Naive thymus-derived CD8-positive, alpha-beta T cell (primary cell): ENCODE measurements at regions not wholly inside any gene's neighbourhood (a gene's known extent, or its start where the extent isn't known, plus 50 kb on each side); places are given as distances from the start of the nearest gene placed in this dataset.

Source experiments
- ATAC-seq, 2 donors: fragments of 150-1000 bp; cut with Tn5 transposase in 1 of 2; sonication (Bioruptor Pico), chemical (Tn5 transposase) in 1 of 2; 1 replicate in 1 of 2; 2 replicates in 1 of 2; pipeline ENCODE4 v1.10.0; 2021; ENCODE audit warnings: mild to moderate bottlenecking in 2 of 2, moderate library complexity in 2 of 2
- POLR2A ChIA-PET: fragments of 350-600 bp; sonication (Branson Sonifier 250); formaldehyde crosslinking; loops from one replicate; lab custom pipeline; 2021; ENCODE audit warnings: antibody characterized with exemption; lab: Charles Lee
- DNase-seq, 10 donors: peaks; one replicate each; pipeline versions ENCODE4 v3.0.0 to v3.0.0-alpha.2; 2020 to 2022
- H3K27ac Mint-ChIP-seq, 10 donors: one replicate each; pipeline ENCODE4 v1.8.0; 2020 to 2022; ENCODE audit warnings: mild to moderate bottlenecking in 10 of 10, mixed read lengths in 10 of 10, moderate library complexity in 4 of 10, inconsistent platforms in 1 of 10
- H3K27me3 Mint-ChIP-seq, 5 donors: one replicate each; pipeline ENCODE4 v1.8.0; 2021 to 2022; ENCODE audit warnings: mixed read lengths in 5 of 5
- H3K36me3 Mint-ChIP-seq, 3 donors: one replicate each; pipeline ENCODE4 v1.8.0; 2020 to 2022; ENCODE audit warnings: mixed read lengths in 3 of 3, mild to moderate bottlenecking in 2 of 3, inconsistent platforms in 1 of 3
- H3K4me1 Mint-ChIP-seq, 4 donors: one replicate each; pipeline ENCODE4 v1.8.0; 2021 to 2022; ENCODE audit warnings: mixed read lengths in 4 of 4
- H3K4me3 Mint-ChIP-seq, 10 donors: one replicate each; pipeline ENCODE4 v1.8.0; 2020 to 2022; ENCODE audit warnings: mild to moderate bottlenecking in 10 of 10, mixed read lengths in 10 of 10, moderate library complexity in 6 of 10, inconsistent platforms in 1 of 10
- H3K9me3 Mint-ChIP-seq, 9 donors: one replicate each; pipeline ENCODE4 v1.8.0; 2020 to 2022; ENCODE audit warnings: mixed read lengths in 9 of 9, mild to moderate bottlenecking in 3 of 9, inconsistent platforms in 1 of 9, moderate library complexity in 1 of 9

- H3K36me3 Mint-ChIP-seq: no peaks in the 10 kb centered on the region
- no peaks in the 10 kb centered on the region for H3K4me1 Mint-ChIP-seq
- H3K9me3 Mint-ChIP-seq: peaks cover 2 to 13% (median 8%) of the 10 kb centered on the region in 9 donors
- H3K27me3 Mint-ChIP-seq: no peaks in the 10 kb centered on the region
- no peak overlapping the region for H3K4me3 Mint-ChIP-seq
- POLR2A ChIA-PET: no interaction called here
- DNase-seq: no peak
- no peak for ATAC-seq
- no peak overlapping the region for H3K27ac Mint-ChIP-seq
Measured at GRCh38 chr2:76478266-76479035, 767.7 kb upstream of the GCFC2 start.

GRCh38 chr2:76472946-76473345 is 762.2 kb upstream of the GCFC2 start:
- H3K36me3 Mint-ChIP-seq: no peaks in the 10 kb centered on the region
- H3K27ac Mint-ChIP-seq: no peak overlapping the region
- POLR2A ChIA-PET: no interaction called here
- DNase-seq: no peak
- peaks cover 0 to 24% (median 4%) of the 10 kb centered on the region in 9 donors for H3K9me3 Mint-ChIP-seq
- H3K27me3 Mint-ChIP-seq: no peaks in the 10 kb centered on the region
- no peak overlapping the region for H3K4me3 Mint-ChIP-seq
- no peaks in the 10 kb centered on the region for H3K4me1 Mint-ChIP-seq
- ATAC-seq: no peak

- POLR2A ChIA-PET: no interaction called here
- no peak overlapping the region for H3K27ac Mint-ChIP-seq
- H3K9me3 Mint-ChIP-seq: peaks cover 0 to 26% (median 7%) of the 10 kb centered on the region in 9 donors
- no peaks in the 10 kb centered on the region for H3K36me3 Mint-ChIP-seq
- no peak overlapping the region for H3K4me3 Mint-ChIP-seq
- ATAC-seq: no peak
- no peak for DNase-seq
- no peaks in the 10 kb centered on the region for H3K27me3 Mint-ChIP-seq
- H3K4me1 Mint-ChIP-seq: no peaks in the 10 kb centered on the region
Measured at GRCh38 chr2:76469066-76469465, 758.4 kb upstream of the GCFC2 start.

DNA sequence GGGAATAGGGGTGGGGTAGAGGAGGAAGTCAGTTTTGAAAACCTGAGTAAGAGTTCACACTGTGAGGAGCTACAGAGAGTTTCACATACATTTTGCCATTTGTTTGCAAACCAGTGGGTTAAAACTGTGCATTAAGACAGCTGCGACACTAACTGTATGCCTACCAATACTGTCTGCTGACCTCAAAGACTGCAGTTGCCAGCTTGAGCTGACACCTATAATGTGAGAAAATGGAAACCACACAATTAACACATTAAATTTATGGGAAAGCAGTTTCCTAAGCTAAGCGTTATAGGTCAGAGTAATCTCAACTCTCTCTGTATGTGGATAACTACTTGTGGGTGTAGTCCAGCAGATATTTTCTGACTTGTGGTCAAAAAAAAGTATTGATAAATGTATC is 756.6 kb upstream of the GCFC2 start:
- H3K4me3 Mint-ChIP-seq: no peak overlapping the region
- POLR2A ChIA-PET: no interaction called here
- no peaks in the 10 kb centered on the region for H3K36me3 Mint-ChIP-seq
- peaks cover 0 to 12% (median 5%) of the 10 kb centered on the region in 9 donors for H3K9me3 Mint-ChIP-seq
- no peak for ATAC-seq
- H3K27me3 Mint-ChIP-seq: no peaks in the 10 kb centered on the region
- H3K27ac Mint-ChIP-seq: no peak overlapping the region
- H3K4me1 Mint-ChIP-seq: no peaks in the 10 kb centered on the region
- no peak for DNase-seq

DNA sequence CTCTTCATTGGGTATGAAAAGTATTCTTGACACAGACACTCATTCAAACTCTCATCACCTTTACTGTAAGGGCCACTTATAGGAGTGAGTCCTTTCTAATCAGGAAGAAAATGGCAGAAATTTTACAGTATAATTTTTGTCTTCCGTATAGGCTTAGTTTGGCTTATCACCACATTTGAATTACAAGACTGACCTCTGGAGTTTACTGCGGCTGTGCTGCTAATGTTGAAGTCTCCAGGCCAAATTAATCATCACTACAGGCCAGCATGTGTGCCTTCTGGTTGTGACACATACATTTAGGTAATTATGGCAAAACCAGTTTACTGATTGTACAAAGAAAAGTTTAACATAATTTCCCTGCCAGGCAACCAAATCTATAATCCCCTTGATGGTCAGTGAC is 753.6 kb upstream of the GCFC2 start:
- Mint-ChIP-seq H3K27ac (no peak overlapping the region), H3K9me3 (peaks cover 0 to 8% (median 3%) of the 10 kb centered on the region in 9 donors), H3K4me1 (no peaks in the 10 kb centered on the region), H3K36me3 (no peaks in the 10 kb centered on the region), H3K27me3 (no peaks in the 10 kb centered on the region), H3K4me3 (no peak overlapping the region)
- DNase-seq (no peak), ATAC-seq (no peak)
- POLR2A ChIA-PET: no interaction called here

DNA sequence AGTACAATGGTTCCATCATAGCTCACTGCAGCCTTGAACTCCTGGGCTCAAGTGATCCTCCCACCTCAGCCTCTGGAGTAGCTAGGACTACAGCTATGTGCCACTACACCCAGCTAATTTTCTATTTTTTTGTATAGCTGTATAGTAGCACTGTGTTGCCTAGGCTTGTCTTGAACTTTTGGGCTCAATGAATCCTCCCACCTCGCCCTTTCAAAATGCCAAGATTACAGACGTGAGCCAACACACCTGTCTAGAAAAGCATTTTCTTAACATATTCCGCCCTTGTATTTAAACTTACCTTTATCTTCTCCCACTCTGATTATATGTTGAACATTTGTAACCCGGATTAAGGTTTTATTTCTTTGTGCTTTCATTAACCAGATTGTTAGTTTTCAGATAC is 750.7 kb upstream of the GCFC2 start:
- POLR2A ChIA-PET: no interaction called here
- H3K4me1 Mint-ChIP-seq: no peaks in the 10 kb centered on the region
- no peak for ATAC-seq

DNA sequence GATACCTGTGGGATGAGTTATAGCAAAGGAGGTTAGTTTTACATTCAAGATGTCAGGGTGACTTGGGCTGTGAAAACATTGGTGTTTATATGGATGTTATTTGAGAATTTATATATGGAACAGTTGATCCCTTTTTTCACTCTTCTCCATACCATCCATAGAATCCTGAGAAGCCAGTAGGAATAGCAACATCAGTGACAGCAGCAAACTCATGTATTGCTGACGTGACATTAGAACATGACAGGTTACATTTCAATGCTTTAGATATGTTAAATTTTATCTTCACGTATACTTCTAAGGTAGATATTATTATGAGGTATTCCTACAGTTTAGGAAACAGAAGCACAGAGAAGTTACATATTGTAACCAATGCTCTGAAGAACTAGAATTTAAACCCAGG is 745.2 kb upstream of the GCFC2 start:
- Mint-ChIP-seq H3K4me1 (no peaks in the 10 kb centered on the region), H3K36me3 (no peaks in the 10 kb centered on the region), H3K4me3 (no peak overlapping the region), H3K27ac (no peak overlapping the region), H3K27me3 (no peaks in the 10 kb centered on the region), H3K9me3 (peaks cover 0 to 12% (median 0%) of the 10 kb centered on the region in 9 donors)
- DNase-seq: no peak
- no peak for ATAC-seq
- POLR2A ChIA-PET: no interaction called here

More for the DNA sequence above, 750.7 kb upstream of the GCFC2 start:
- Mint-ChIP-seq H3K9me3 (peaks cover 0 to 12% (median 4%) of the 10 kb centered on the region in 9 donors), H3K27me3 (no peaks in the 10 kb centered on the region), H3K27ac (no peak overlapping the region), H3K4me3 (no peak overlapping the region), H3K36me3 (no peaks in the 10 kb centered on the region)
- no peak for DNase-seq

- ATAC-seq (no peak), DNase-seq (no peak)
- no peaks in the 10 kb centered on the region for H3K4me1 Mint-ChIP-seq
- no peak overlapping the region for H3K4me3 Mint-ChIP-seq
- POLR2A ChIA-PET: no interaction called here
- no peak overlapping the region for H3K27ac Mint-ChIP-seq
- no peaks in the 10 kb centered on the region for H3K27me3 Mint-ChIP-seq
- peaks cover 0 to 15% (median 6%) of the 10 kb centered on the region in 9 donors for H3K9me3 Mint-ChIP-seq
- H3K36me3 Mint-ChIP-seq: no peaks in the 10 kb centered on the region
Measured at GRCh38 chr2:76450024-76450475, 739.3 kb upstream of the GCFC2 start.

GRCh38 chr2:76448956-76449355 is 738.2 kb upstream of the GCFC2 start:
- Mint-ChIP-seq H3K9me3 (peaks cover 2 to 21% (median 13%) of the 10 kb centered on the region in 9 donors), H3K36me3 (no peaks in the 10 kb centered on the region), H3K4me3 (no peak overlapping the region), H3K4me1 (no peaks in the 10 kb centered on the region), H3K27me3 (no peaks in the 10 kb centered on the region), H3K27ac (no peak overlapping the region)
- DNase-seq (no peak), ATAC-seq (no peak)
- POLR2A ChIA-PET: no interaction called here

GRCh38 chr2:76447294-76447693 is 736.6 kb upstream of the GCFC2 start:
- Mint-ChIP-seq H3K27ac (no peak overlapping the region), H3K4me1 (no peaks in the 10 kb centered on the region), H3K27me3 (no peaks in the 10 kb centered on the region), H3K36me3 (no peaks in the 10 kb centered on the region), H3K4me3 (no peak overlapping the region), H3K9me3 (peaks cover 2 to 21% (median 10%) of the 10 kb centered on the region in 9 donors)
- POLR2A ChIA-PET: no interaction called here
- no peak for DNase-seq
- no peak for ATAC-seq

GRCh38 chr2:76446872-76447271 is 736.2 kb upstream of the GCFC2 start:
- Mint-ChIP-seq H3K4me3 (no peak overlapping the region), H3K9me3 (peaks cover 2 to 21% (median 10%) of the 10 kb centered on the region in 9 donors), H3K4me1 (no peaks in the 10 kb centered on the region), H3K27ac (no peak overlapping the region), H3K27me3 (no peaks in the 10 kb centered on the region), H3K36me3 (no peaks in the 10 kb centered on the region)
- DNase-seq (no peak), ATAC-seq (no peak)
- POLR2A ChIA-PET: no interaction called here

DNA sequence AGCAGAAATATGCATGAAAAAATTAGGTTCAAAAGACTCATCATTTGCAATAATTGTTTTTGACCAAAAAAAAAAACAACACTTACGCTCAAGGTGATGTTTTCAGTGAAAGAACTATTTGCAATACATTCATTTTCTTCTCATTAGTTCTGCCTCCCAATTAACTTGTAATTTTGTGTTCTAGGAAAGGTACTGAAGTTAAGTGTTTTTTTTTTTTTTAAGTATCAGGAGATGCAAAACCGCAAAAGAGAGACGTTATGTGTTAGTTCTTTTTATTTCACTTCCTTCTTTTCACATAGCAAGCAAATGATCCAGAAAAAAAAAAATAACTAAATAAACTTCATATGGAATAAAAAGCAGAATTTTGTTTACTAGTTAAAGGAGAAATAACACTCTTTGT is 735.2 kb upstream of the GCFC2 start:
- Mint-ChIP-seq H3K4me1 (no peaks in the 10 kb centered on the region), H3K36me3 (no peaks in the 10 kb centered on the region), H3K9me3 (peaks cover 2 to 21% (median 10%) of the 10 kb centered on the region in 9 donors), H3K27ac (no peak overlapping the region), H3K27me3 (no peaks in the 10 kb centered on the region), H3K4me3 (no peak overlapping the region)
- DNase-seq (no peak), ATAC-seq (no peak)
- POLR2A ChIA-PET: no interaction called here

GRCh38 chr2:76444732-76445131 is 734.0 kb upstream of the GCFC2 start:
- DNase-seq (no peak), ATAC-seq (no peak)
- Mint-ChIP-seq H3K36me3 (no peaks in the 10 kb centered on the region), H3K4me3 (no peak overlapping the region), H3K4me1 (no peaks in the 10 kb centered on the region), H3K9me3 (peaks cover 2 to 23% (median 12%) of the 10 kb centered on the region in 9 donors), H3K27me3 (no peaks in the 10 kb centered on the region), H3K27ac (no peak overlapping the region)
- POLR2A ChIA-PET: no interaction called here

- Mint-ChIP-seq H3K36me3 (no peaks in the 10 kb centered on the region), H3K4me3 (no peak overlapping the region), H3K9me3 (peaks cover 0 to 27% (median 5%) of the 10 kb centered on the region in 9 donors), H3K27me3 (no peaks in the 10 kb centered on the region), H3K27ac (no peak overlapping the region), H3K4me1 (no peaks in the 10 kb centered on the region)
- POLR2A ChIA-PET: no interaction called here
- ATAC-seq (no peak), DNase-seq (no peak)
Measured at GRCh38 chr2:76437564-76437963, 726.8 kb upstream of the GCFC2 start.
